SK-N-SH (cell line): ENCODE measurements at regions not wholly inside any gene's neighbourhood (a gene's known extent, or its start where the extent isn't known, plus 50 kb on each side); places are given as distances from the start of the nearest gene placed in this dataset.

Experiments used
- CTCF ChIA-PET: fragments of 300-600, 350-600 bp; formaldehyde crosslinking; extraction: SDS; loops from one replicate; lab custom pipeline; 2021; lab: Yijun Ruan, JAX
- POLR2A ChIA-PET: fragments of 350-600 bp; sonication (Branson Sonifier 250); formaldehyde crosslinking; extraction: SDS; loops from one replicate; lab custom pipeline; 2020; ENCODE audit warnings: antibody characterized with exemption, inconsistent platforms; lab: Yijun Ruan, JAX
- DNase-seq: peaks from one replicate; pipeline ENCODE4 v3.0.0; 2012
- H2AFZ ChIP-seq: fragments of 200-600 bp; sonication (generic); 2 replicates; pipeline ENCODE4 v1.8.1; 2016; ENCODE audit warnings: antibody characterized with exemption, mild to moderate bottlenecking, low read depth
- H3F3A ChIP-seq: fragments of 200-600 bp; sonication (generic); replicated peaks from 2 replicates; pipeline ENCODE3; 2016; ENCODE audit warnings: antibody characterized with exemption, mild to moderate bottlenecking; ENCODE audit not compliant: insufficient read depth
- H3K27ac ChIP-seq, 2 experiments: fragments of 200-500 bp in 1 of 2; fragments of 200-600 bp in 1 of 2; sonication (Bioruptor generic) in 1 of 2; sonication (generic), shearing (Covaris generic) in 1 of 2; 2 replicates each; pipeline versions ENCODE4 v1.5.1 to v1.6.1; 2014 to 2016; ENCODE audit warnings: low read depth in 2 of 2, inconsistent platforms in 1 of 2, low read length in 1 of 2, mild to moderate bottlenecking in 1 of 2, mixed read lengths in 1 of 2
- H3K27me3 ChIP-seq: fragments of 200-600 bp; sonication (generic), shearing (Covaris generic); 2 replicates; pipeline ENCODE4 v1.6.1; 2016; ENCODE audit warnings: mixed run types; ENCODE audit not compliant: insufficient read depth
- H3K36me3 ChIP-seq, 2 experiments: fragments of 200-500 bp in 1 of 2; fragments of 200-600 bp in 1 of 2; sonication (Bioruptor generic) in 1 of 2; sonication (generic) in 1 of 2; replicated peaks in 1 of 2; 2 replicates each; pipeline versions ENCODE3 to v1.5.1; 2014 to 2016; ENCODE audit warnings: low read length in 1 of 2, mild to moderate bottlenecking in 1 of 2; ENCODE audit not compliant: insufficient read depth in 2 of 2, control insufficient read depth in 1 of 2
- H3K4me1 ChIP-seq, 2 experiments: fragments of 200-500 bp in 1 of 2; fragments of 200-600 bp in 1 of 2; sonication (Bioruptor generic) in 1 of 2; sonication (generic), shearing (Covaris generic) in 1 of 2; 2 replicates each; pipeline versions ENCODE4 v1.5.1 to v1.6.1; 2014 to 2016; ENCODE audit warnings: low read depth in 1 of 2, low read length in 1 of 2, mixed run types in 1 of 2; ENCODE audit not compliant: insufficient read depth in 2 of 2, control insufficient read depth in 1 of 2
- H3K4me2 ChIP-seq: fragments of 200-600 bp; sonication (generic), shearing (Covaris generic); 2 replicates; pipeline ENCODE4 v1.6.1; 2017; ENCODE audit warnings: mixed run types
- H3K4me3 ChIP-seq, 2 experiments: fragments of 200-500 bp in 1 of 2; fragments of 200-600 bp in 1 of 2; sonication (Bioruptor generic) in 1 of 2; sonication (generic), shearing (Covaris generic) in 1 of 2; 2 replicates each; pipeline versions ENCODE4 v1.5.1 to v1.8.1; 2014 to 2016; ENCODE audit warnings: low read depth in 2 of 2, inconsistent platforms in 1 of 2, low read length in 1 of 2, mild to moderate bottlenecking in 1 of 2, mixed read lengths in 1 of 2, moderate library complexity in 1 of 2
- H3K79me2 ChIP-seq: fragments of 200-600 bp; sonication (generic); 2 replicates; pipeline ENCODE4 v1.8.1; 2017; ENCODE audit warnings: mild to moderate bottlenecking; ENCODE audit not compliant: insufficient read depth
- H3K9ac ChIP-seq: fragments of 200-600 bp; sonication (generic); 2 replicates; pipeline ENCODE4 v1.6.1; 2017; ENCODE audit warnings: mixed run types
- H3K9me2 ChIP-seq: fragments of 200-600 bp; sonication (generic); 2 replicates; pipeline ENCODE4 v1.6.1; 2017; ENCODE audit warnings: mixed run types
- H3K9me3 ChIP-seq: fragments of 200-600 bp; sonication (generic); 2 replicates; pipeline ENCODE4 v1.6.1; 2017; ENCODE audit warnings: mixed run types, mild to moderate bottlenecking, moderate library complexity
- H4K20me1 ChIP-seq: fragments of 200-600 bp; sonication (generic); 2 replicates; pipeline ENCODE4 v1.6.1; 2017; ENCODE audit warnings: mild to moderate bottlenecking, mixed run types; ENCODE audit not compliant: insufficient read depth
- EZH2phosphoT487 ChIP-seq: fragments of 200-600 bp; sonication (generic); IDR thresholded peaks from 2 replicates; pipeline ENCODE4 v1.6.1; 2017; ENCODE audit warnings: low read depth, mixed run types, mild to moderate bottlenecking, antibody characterized with exemption, moderate library complexity, borderline replicate concordance
- FOXJ3 ChIP-seq: sonication (generic); formaldehyde crosslinking; IDR thresholded peaks from 2 replicates; pipeline ENCODE4 v1.5.1; 2020; ENCODE audit warnings: mild to moderate bottlenecking, missing genetic modification reagents
- JUND ChIP-seq: IDR thresholded peaks from 2 replicates; pipeline ENCODE4 v1.4.0; 2012
- MEF2A ChIP-seq: IDR thresholded peaks from 2 replicates; pipeline ENCODE4 v1.4.0; 2012; ENCODE audit warnings: low read depth, borderline replicate concordance
- MXI1 ChIP-seq: IDR thresholded peaks from 2 replicates; pipeline ENCODE4 v1.6.1; 2012; ENCODE audit warnings: mild to moderate bottlenecking, low read depth, low read length, improper control_type of control experiment
- NRF1 ChIP-seq: IDR thresholded peaks from 2 replicates; pipeline ENCODE4 v1.6.1; 2012; ENCODE audit warnings: low read depth, mild to moderate bottlenecking, low read length
- POLR2AphosphoS5 ChIP-seq: IDR thresholded peaks from 2 replicates; pipeline ENCODE4 v1.6.1; 2012; ENCODE audit warnings: low read depth, low read length
- RAD21 ChIP-seq: IDR thresholded peaks from 2 replicates; pipeline ENCODE4 v1.6.1; 2012; ENCODE audit warnings: mild to moderate bottlenecking, low read length
- SIN3A ChIP-seq: IDR thresholded peaks from 2 replicates; pipeline ENCODE4 v1.6.1; 2012; ENCODE audit warnings: low read depth, mild to moderate bottlenecking, low read length, moderate library complexity, borderline replicate concordance
- TAF1 ChIP-seq: IDR thresholded peaks from 2 replicates; pipeline ENCODE4 v1.6.1; 2012; ENCODE audit warnings: low read depth, mild to moderate bottlenecking, low read length, moderate library complexity, borderline replicate concordance
- TCF12 ChIP-seq: IDR thresholded peaks from 2 replicates; pipeline ENCODE4 v1.4.0; 2012
- TEAD4 ChIP-seq: IDR thresholded peaks from 2 replicates; pipeline ENCODE4 v1.4.0; 2012; ENCODE audit warnings: mild to moderate bottlenecking, borderline replicate concordance; ENCODE audit not compliant: insufficient read depth
- WGBS: methylation state at CpG from one replicate; pipeline ENCODE4 v1.1.6; 2017; ENCODE audit warnings: low lambda C conversion rate; 5-methylcytosine and 5-hydroxymethylcytosine counted together
- TF ChIP-seq, protein P1 (sequence below): IDR thresholded peaks from 2 replicates; pipeline ENCODE4 v1.4.0; 2012; ENCODE audit warnings: low read depth, borderline replicate concordance
- TF ChIP-seq, protein P2 (sequence below): IDR thresholded peaks from 2 replicates; pipeline ENCODE4; 2012
- TF ChIP-seq, protein P3 (sequence below): IDR thresholded peaks from 2 replicates; pipeline ENCODE4 v1.4.0; 2012; ENCODE audit warnings: low read depth, borderline replicate concordance
- TF ChIP-seq, protein P4 (sequence below): fragments of 150-350 bp; IDR thresholded peaks from 2 replicates; pipeline ENCODE4 v1.6.1; 2016; ENCODE audit warnings: mild to moderate bottlenecking, low read depth, low read length

DNA sequence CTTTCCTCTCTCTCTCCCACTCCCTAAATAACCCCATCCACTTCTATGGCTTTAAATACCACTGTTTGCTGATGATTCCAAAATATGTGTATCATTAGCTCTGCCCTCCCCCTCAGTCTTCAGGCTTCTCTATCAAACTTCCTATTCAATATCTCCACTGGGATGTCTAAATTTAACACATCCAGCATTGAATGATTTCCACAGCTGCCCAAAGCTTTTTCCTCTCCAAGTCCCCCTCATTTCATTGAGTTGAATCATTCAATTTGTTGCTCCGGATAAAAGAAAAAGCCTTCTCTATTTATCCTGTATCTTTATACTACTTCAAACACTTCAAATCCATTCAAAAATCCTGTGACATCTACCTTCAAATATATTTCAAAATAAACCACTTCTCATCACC lies 225.0 kb downstream of the SEC16B start:
- POLR2A ChIA-PET: no interaction called here
- Histone ChIP-seq H3K4me2 (no peak overlapping the region), H3K9me2 (no peaks in the 10 kb centered on the region), H3K79me2 (no peaks in the 10 kb centered on the region), H3K9me3 (no peaks in the 10 kb centered on the region), H3K36me3 (no peaks in the 10 kb centered on the region), H3K27ac (no peak overlapping the region), H4K20me1 (no peaks in the 10 kb centered on the region), H3K9ac (no peak overlapping the region), H2AFZ (no peak overlapping the region), H3F3A (no peaks in the 10 kb centered on the region), H3K4me3 (no peak overlapping the region), H3K27me3 (no peaks in the 10 kb centered on the region), H3K4me1 (no peaks in the 10 kb centered on the region; a peak in 1 of 4 replicates)
- 31% methylated on average over 1 of the region's 1 CpG for WGBS
- CTCF ChIA-PET: interaction anchor here (1.1 kb wide), 1 partner anchor 563 kb away, joined by 3 read pairs; no protein-coding TSS in a partner anchor
- TF ChIP-seq MEF2A (no peak), FOXJ3 (CRISPR knock-in tag) (no peak), EZH2phosphoT487 (no peak), POLR2AphosphoS5 (no peak), SIN3A (no peak)
- TF ChIP-seq, protein P1, sequence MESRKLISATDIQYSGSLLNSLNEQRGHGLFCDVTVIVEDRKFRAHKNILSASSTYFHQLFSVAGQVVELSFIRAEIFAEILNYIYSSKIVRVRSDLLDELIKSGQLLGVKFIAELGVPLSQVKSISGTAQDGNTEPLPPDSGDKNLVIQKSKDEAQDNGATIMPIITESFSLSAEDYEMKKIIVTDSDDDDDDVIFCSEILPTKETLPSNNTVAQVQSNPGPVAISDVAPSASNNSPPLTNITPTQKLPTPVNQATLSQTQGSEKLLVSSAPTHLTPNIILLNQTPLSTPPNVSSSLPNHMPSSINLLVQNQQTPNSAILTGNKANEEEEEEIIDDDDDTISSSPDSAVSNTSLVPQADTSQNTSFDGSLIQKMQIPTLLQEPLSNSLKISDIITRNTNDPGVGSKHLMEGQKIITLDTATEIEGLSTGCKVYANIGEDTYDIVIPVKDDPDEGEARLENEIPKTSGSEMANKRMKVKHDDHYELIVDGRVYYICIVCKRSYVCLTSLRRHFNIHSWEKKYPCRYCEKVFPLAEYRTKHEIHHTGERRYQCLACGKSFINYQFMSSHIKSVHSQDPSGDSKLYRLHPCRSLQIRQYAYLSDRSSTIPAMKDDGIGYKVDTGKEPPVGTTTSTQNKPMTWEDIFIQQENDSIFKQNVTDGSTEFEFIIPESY: no peak
- TF ChIP-seq, protein P2, sequence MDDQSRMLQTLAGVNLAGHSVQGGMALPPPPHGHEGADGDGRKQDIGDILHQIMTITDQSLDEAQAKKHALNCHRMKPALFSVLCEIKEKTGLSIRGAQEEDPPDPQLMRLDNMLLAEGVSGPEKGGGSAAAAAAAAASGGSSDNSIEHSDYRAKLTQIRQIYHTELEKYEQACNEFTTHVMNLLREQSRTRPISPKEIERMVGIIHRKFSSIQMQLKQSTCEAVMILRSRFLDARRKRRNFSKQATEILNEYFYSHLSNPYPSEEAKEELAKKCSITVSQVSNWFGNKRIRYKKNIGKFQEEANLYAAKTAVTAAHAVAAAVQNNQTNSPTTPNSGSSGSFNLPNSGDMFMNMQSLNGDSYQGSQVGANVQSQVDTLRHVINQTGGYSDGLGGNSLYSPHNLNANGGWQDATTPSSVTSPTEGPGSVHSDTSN: no peak
- TF ChIP-seq, protein P3, sequence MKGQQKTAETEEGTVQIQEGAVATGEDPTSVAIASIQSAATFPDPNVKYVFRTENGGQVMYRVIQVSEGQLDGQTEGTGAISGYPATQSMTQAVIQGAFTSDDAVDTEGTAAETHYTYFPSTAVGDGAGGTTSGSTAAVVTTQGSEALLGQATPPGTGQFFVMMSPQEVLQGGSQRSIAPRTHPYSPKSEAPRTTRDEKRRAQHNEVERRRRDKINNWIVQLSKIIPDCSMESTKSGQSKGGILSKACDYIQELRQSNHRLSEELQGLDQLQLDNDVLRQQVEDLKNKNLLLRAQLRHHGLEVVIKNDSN: no peak
- TF ChIP-seq, protein P4, sequence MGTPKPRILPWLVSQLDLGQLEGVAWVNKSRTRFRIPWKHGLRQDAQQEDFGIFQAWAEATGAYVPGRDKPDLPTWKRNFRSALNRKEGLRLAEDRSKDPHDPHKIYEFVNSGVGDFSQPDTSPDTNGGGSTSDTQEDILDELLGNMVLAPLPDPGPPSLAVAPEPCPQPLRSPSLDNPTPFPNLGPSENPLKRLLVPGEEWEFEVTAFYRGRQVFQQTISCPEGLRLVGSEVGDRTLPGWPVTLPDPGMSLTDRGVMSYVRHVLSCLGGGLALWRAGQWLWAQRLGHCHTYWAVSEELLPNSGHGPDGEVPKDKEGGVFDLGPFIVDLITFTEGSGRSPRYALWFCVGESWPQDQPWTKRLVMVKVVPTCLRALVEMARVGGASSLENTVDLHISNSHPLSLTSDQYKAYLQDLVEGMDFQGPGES: no peak
- no peak for DNase-seq

DNA sequence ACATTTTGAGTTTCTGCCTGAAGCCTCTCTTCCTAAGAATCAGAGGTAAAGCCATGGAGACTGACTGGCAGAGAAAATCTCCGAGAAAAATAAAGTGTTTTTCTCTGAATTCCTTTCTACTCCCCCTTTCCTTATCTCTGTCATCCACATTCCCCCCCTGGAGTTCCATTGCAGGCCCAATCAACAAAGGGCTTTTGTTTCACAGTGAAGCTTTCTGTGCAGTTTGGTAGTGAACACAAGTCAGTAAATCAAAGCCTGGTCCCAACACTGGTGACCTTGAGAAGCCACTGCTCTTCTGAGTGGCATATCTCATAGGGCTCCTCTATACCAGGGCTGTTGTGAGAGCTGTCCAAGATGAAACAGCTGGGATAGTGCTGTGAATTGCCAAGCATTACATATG lies 228.4 kb downstream of the SEC16B start:
- CTCF ChIA-PET: no interaction called here
- Histone ChIP-seq H3K9me3 (no peaks in the 10 kb centered on the region), H4K20me1 (no peaks in the 10 kb centered on the region), H3K4me2 (no peak overlapping the region), H3K27ac (no peak overlapping the region), H3K9me2 (no peaks in the 10 kb centered on the region), H3K4me3 (no peak overlapping the region), H3F3A (no peaks in the 10 kb centered on the region), H3K27me3 (no peaks in the 10 kb centered on the region), H3K79me2 (no peaks in the 10 kb centered on the region), H2AFZ (no peak overlapping the region), H3K36me3 (no peaks in the 10 kb centered on the region), H3K4me1 (no peaks in the 10 kb centered on the region; a peak in 1 of 4 replicates), H3K9ac (no peak overlapping the region)
- 5% methylated on average over 1 of the region's 1 CpG for WGBS
- POLR2A ChIA-PET: no interaction called here
- TF ChIP-seq NRF1: no peak
- TF ChIP-seq TEAD4: no peak
- TF ChIP-seq FOXJ3 (CRISPR knock-in tag): no peak
- TF ChIP-seq TCF12: no peak
- no peak for TF ChIP-seq MXI1
- no peak for TF ChIP-seq TAF1
- no peak for TF ChIP-seq RAD21
- no peak for TF ChIP-seq JUND
- DNase-seq: no peak
